ENCODE measurements at regions not wholly inside any gene's neighbourhood (a gene's known extent, or its start where the extent isn't known, plus 50 kb on each side); places are given as distances from the start of the nearest gene placed in this dataset.

GRCh38 chr7:49631960-49632359 is 141.5 kb upstream of the VWC2 start:
- TF ChIP-seq POLR2A (IDR thresholded peaks at IDR 0.05) (no peak), CTCF (IDR thresholded peaks at IDR 0.05) (no peak)
